ENCODE measurements at regions not wholly inside any gene's neighbourhood (a gene's known extent, or its start where the extent isn't known, plus 50 kb on each side); places are given as distances from the start of the nearest gene placed in this dataset.

- TF ChIP-seq, protein P1, sequence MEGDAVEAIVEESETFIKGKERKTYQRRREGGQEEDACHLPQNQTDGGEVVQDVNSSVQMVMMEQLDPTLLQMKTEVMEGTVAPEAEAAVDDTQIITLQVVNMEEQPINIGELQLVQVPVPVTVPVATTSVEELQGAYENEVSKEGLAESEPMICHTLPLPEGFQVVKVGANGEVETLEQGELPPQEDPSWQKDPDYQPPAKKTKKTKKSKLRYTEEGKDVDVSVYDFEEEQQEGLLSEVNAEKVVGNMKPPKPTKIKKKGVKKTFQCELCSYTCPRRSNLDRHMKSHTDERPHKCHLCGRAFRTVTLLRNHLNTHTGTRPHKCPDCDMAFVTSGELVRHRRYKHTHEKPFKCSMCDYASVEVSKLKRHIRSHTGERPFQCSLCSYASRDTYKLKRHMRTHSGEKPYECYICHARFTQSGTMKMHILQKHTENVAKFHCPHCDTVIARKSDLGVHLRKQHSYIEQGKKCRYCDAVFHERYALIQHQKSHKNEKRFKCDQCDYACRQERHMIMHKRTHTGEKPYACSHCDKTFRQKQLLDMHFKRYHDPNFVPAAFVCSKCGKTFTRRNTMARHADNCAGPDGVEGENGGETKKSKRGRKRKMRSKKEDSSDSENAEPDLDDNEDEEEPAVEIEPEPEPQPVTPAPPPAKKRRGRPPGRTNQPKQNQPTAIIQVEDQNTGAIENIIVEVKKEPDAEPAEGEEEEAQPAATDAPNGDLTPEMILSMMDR (conservative IDR thresholded peaks at IDR 0.05; ENCODE audit: low read depth, low read length), result no peak
- TF ChIP-seq EZH2 (IDR thresholded peaks at IDR 0.05; ENCODE audit: borderline replicate concordance, low read depth, low read length, poor library complexity, severe bottlenecking), result no peak
Measured at GRCh38 chr10:27607591-27607990, 103.5 kb downstream of the RAB18 start.
